Mesendoderm (in vitro differentiated cells): ENCODE measurements at regions not wholly inside any gene's neighbourhood (a gene's known extent, or its start where the extent isn't known, plus 50 kb on each side); places are given as distances from the start of the nearest gene placed in this dataset.
A peak's percentile ranks its signal among the peaks of the same experiment; 100 is the strongest.

ENCODE experiments used
- DNase-seq: peaks from one replicate; pipeline ENCODE4 v3.0.0; 2013
- H2AK5ac ChIP-seq: 2 replicates; pipeline ENCODE4 v1.6.1; 2013; ENCODE audit warnings: low read length, inconsistent platforms
- H2BK120ac ChIP-seq: 2 replicates; pipeline ENCODE4 v1.6.1; 2013; ENCODE audit warnings: low read depth, mild to moderate bottlenecking, low read length, moderate library complexity, mixed read lengths
- H2BK15ac ChIP-seq: replicated peaks from 2 replicates; pipeline ENCODE4 v1.6.1; 2013; ENCODE audit warnings: low read depth, mild to moderate bottlenecking, moderate library complexity
- H2BK5ac ChIP-seq: 2 replicates; pipeline ENCODE4 v1.6.1; 2013; ENCODE audit warnings: low read length, inconsistent platforms
- H3K18ac ChIP-seq: 2 replicates; pipeline ENCODE4 v1.6.1; 2013; ENCODE audit warnings: mild to moderate bottlenecking, low read length, mixed read lengths
- H3K23ac ChIP-seq: one replicate; pipeline ENCODE4 v1.6.1; 2013; ENCODE audit warnings: low read length
- H3K27ac ChIP-seq: 2 replicates; pipeline ENCODE4 v1.5.1; 2013; ENCODE audit warnings: low read depth, mild to moderate bottlenecking, inconsistent platforms, low read length, moderate library complexity
- H3K27me3 ChIP-seq: 2 replicates; pipeline ENCODE4 v1.6.1; 2013; ENCODE audit warnings: low read length, control low read depth, mild to moderate bottlenecking, inconsistent platforms; ENCODE audit not compliant: insufficient read depth, poor library complexity
- H3K36me3 ChIP-seq: 2 replicates; pipeline ENCODE4 v1.6.1; 2013; ENCODE audit warnings: low read length, inconsistent platforms; ENCODE audit not compliant: control insufficient read depth, insufficient read depth
- H3K4ac ChIP-seq: one replicate; pipeline ENCODE4 v1.6.1; 2013; ENCODE audit warnings: low read depth, mild to moderate bottlenecking, low read length, moderate library complexity
- H3K4me1 ChIP-seq: 2 replicates; pipeline ENCODE4 v1.6.1; 2013; ENCODE audit warnings: low read depth, low read length, inconsistent platforms; ENCODE audit not compliant: control insufficient read depth
- H3K4me2 ChIP-seq: 2 replicates; pipeline ENCODE4 v1.6.1; 2013; ENCODE audit warnings: low read length
- H3K4me3 ChIP-seq: 2 replicates; pipeline ENCODE4 v1.5.1; 2013; ENCODE audit warnings: mild to moderate bottlenecking, low read length
- H3K56ac ChIP-seq: one replicate; pipeline ENCODE4 v1.6.1; 2013; ENCODE audit warnings: low read length
- H3K79me1 ChIP-seq: 2 replicates; pipeline ENCODE4 v1.6.1; 2013; ENCODE audit warnings: low read length, inconsistent platforms
- H3K79me2 ChIP-seq: 2 replicates; pipeline ENCODE4 v1.6.1; 2013; ENCODE audit warnings: mild to moderate bottlenecking, low read length; ENCODE audit not compliant: control insufficient read depth, insufficient read depth
- H3K9ac ChIP-seq: 2 replicates; pipeline ENCODE4 v1.6.1; 2013; ENCODE audit warnings: low read length, inconsistent platforms
- H4K5ac ChIP-seq: one replicate; pipeline ENCODE4 v1.6.1; 2013; ENCODE audit warnings: low read length
- H4K8ac ChIP-seq: one replicate; pipeline ENCODE4 v1.6.1; 2013; ENCODE audit warnings: low read depth, mild to moderate bottlenecking, control low read depth, low read length, moderate library complexity
- WGBS: extraction: QIAGEN DNeasy Blood & Tissue Kit; methylation state at CpG from one replicate; pipeline ENCODE4 v1.1.7; 2013; ENCODE audit warnings: low lambda C conversion rate, missing lambda C conversion rate; ENCODE audit not compliant: insufficient coverage; ENCODE audit errors: extremely low coverage; 5-methylcytosine and 5-hydroxymethylcytosine counted together

DNA sequence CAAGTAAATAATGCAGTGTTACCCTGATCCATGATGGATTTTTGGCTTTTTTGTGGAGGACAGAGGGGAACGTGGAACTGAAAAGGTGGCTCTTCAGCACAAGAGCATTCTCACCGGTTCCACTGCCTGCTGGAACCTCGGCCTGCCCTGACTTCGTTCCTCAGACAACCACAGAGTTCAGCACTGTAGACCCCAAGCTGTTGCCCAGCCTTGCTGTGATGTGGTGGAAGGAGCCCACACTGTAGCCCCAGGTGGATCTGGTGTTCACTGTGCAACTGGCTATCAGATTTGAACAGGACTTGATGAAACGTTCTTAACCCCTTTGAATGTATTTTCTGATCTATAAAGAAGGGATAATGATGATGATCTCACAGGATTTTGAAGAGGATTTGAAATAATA is 293.5 kb downstream of the TRIB2 start:
- Histone ChIP-seq H3K4me2 (no peak overlapping the region), H2BK15ac (no peak overlapping the region), H2BK120ac (no peak overlapping the region), H3K79me2 (no peaks in the 10 kb centered on the region), H3K9ac (no peak overlapping the region), H3K27me3 (no peaks in the 10 kb centered on the region), H3K18ac (no peak overlapping the region), H3K4me1 (no peaks in the 10 kb centered on the region), H3K23ac (no peak overlapping the region), H3K79me1 (no peaks in the 10 kb centered on the region), H3K36me3 (no peaks in the 10 kb centered on the region), H3K4me3 (no peak overlapping the region), H4K5ac (no peak overlapping the region), H4K8ac (no peak overlapping the region), H2AK5ac (no peak overlapping the region), H3K27ac (no peak overlapping the region), H2BK5ac (no peak overlapping the region), H3K56ac (no peak overlapping the region), H3K4ac (no peak overlapping the region)
- no peak for DNase-seq
- no CpG with 5 or more reads among the region's 5 CpGs for WGBS

GRCh38 chr2:13014783-13015182 is 298.0 kb downstream of the TRIB2 start:
- Histone ChIP-seq H3K4me1 (no peaks in the 10 kb centered on the region), H3K56ac (no peak overlapping the region), H3K36me3 (no peaks in the 10 kb centered on the region), H2BK120ac (no peak overlapping the region), H3K4me2 (no peak overlapping the region), H3K79me2 (no peaks in the 10 kb centered on the region), H2BK5ac (no peak overlapping the region), H3K4me3 (no peak overlapping the region), H3K27ac (no peak overlapping the region), H3K18ac (no peak overlapping the region), H4K5ac (no peak overlapping the region), H3K79me1 (no peaks in the 10 kb centered on the region), H3K9ac (no peak overlapping the region), H4K8ac (peak overlapping the region; percentile 65), H3K27me3 (no peaks in the 10 kb centered on the region), H2BK15ac (no peak overlapping the region), H2AK5ac (no peak overlapping the region), H3K23ac (no peak overlapping the region), H3K4ac (no peak overlapping the region)
- no peak for DNase-seq
- no CpG with 5 or more reads among the region's 3 CpGs for WGBS

DNA sequence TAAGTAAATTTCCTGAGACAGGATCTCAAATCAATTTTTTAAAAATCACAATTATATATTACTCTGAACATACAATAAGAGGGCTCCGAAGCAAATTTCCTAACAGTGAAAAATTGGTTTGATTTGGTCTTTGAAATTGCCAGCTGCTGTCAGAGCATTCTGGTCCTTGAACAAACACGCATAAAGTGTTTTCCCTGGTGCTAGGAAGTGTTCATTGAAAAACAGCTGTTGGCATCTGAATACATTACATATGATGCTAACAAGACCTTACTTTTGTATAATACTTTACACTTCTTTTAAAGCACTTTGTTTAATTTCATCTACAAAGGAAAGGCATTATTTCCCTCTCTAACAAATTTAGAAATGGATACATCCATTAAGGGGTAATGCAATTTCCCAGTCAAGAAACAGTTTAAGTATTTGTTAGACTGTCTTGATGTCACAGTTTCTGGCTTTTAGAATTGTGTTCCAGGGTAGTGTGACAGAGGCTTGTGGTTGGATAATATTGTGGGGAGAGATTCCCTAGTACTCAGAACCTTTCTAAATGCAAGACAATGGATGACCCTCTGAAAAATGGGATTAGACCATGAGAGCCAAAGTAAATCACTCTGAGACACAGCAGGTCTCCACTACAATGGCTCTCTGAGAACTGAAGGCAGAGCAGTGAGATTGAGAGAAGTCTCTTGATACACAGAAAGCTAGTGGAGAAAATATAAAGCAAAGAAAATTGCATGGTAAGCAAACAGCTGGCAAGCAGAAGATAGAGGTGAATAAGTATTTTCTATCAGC is 299.0 kb downstream of the TRIB2 start:
- H3K4me1 ChIP-seq: no peaks in the 10 kb centered on the region
- no peak overlapping the region for H4K8ac ChIP-seq
- no peak overlapping the region for H3K4me3 ChIP-seq
- no peak overlapping the region for H3K4ac ChIP-seq
- no peaks in the 10 kb centered on the region for H3K79me1 ChIP-seq
- H3K27ac ChIP-seq: no peak overlapping the region
- H3K18ac ChIP-seq: no peak overlapping the region
- WGBS: no CpG with 5 or more reads among the region's 2 CpGs
- no peak overlapping the region for H3K23ac ChIP-seq
- no peak overlapping the region for H2AK5ac ChIP-seq
- H3K56ac ChIP-seq: no peak overlapping the region
- H2BK120ac ChIP-seq: no peak overlapping the region
- no peaks in the 10 kb centered on the region for H3K79me2 ChIP-seq
- no peaks in the 10 kb centered on the region for H3K36me3 ChIP-seq
- no peak overlapping the region for H2BK15ac ChIP-seq
- no peak overlapping the region for H3K4me2 ChIP-seq
- no peak overlapping the region for H4K5ac ChIP-seq
- no peak overlapping the region for H3K9ac ChIP-seq
- H3K27me3 ChIP-seq: no peaks in the 10 kb centered on the region
- DNase-seq: peak; percentile 53
- H2BK5ac ChIP-seq: no peak overlapping the region

GRCh38 chr2:13018490-13018889 is 301.8 kb downstream of the TRIB2 start:
- no peak for DNase-seq
- H3K79me1 ChIP-seq: no peaks in the 10 kb centered on the region

GRCh38 chr2:13019781-13020180 is 303.0 kb downstream of the TRIB2 start:
- H2BK120ac ChIP-seq: no peak overlapping the region
- no peak overlapping the region for H3K18ac ChIP-seq
- H3K79me1 ChIP-seq: no peaks in the 10 kb centered on the region
- no peak overlapping the region for H3K9ac ChIP-seq
- no peaks in the 10 kb centered on the region for H3K79me2 ChIP-seq
- H2BK5ac ChIP-seq: no peak overlapping the region
- H2AK5ac ChIP-seq: no peak overlapping the region
- H3K4me3 ChIP-seq: no peak overlapping the region
- H3K36me3 ChIP-seq: no peaks in the 10 kb centered on the region
- H4K8ac ChIP-seq: no peak overlapping the region
- H3K56ac ChIP-seq: no peak overlapping the region
- no peak overlapping the region for H2BK15ac ChIP-seq
- no peak overlapping the region for H3K27ac ChIP-seq
- H3K23ac ChIP-seq: no peak overlapping the region
- no peaks in the 10 kb centered on the region for H3K4me1 ChIP-seq
- no peak for DNase-seq
- H3K4me2 ChIP-seq: no peak overlapping the region
- no peaks in the 10 kb centered on the region for H3K27me3 ChIP-seq
- no peak overlapping the region for H4K5ac ChIP-seq
- H3K4ac ChIP-seq: no peak overlapping the region
- no CpG with 5 or more reads among the region's 3 CpGs for WGBS

More at GRCh38 chr2:13018490-13018889, 301.8 kb downstream of the TRIB2 start:
- no peak overlapping the region for H3K9ac ChIP-seq
- no peak overlapping the region for H3K4ac ChIP-seq
- H3K4me1 ChIP-seq: no peaks in the 10 kb centered on the region
- no peaks in the 10 kb centered on the region for H3K27me3 ChIP-seq
- H2AK5ac ChIP-seq: no peak overlapping the region
- H3K27ac ChIP-seq: no peak overlapping the region
- H4K5ac ChIP-seq: no peak overlapping the region
- no peak overlapping the region for H3K23ac ChIP-seq
- WGBS: no CpG with 5 or more reads among the region's 2 CpGs
- H3K56ac ChIP-seq: no peak overlapping the region
- no peak overlapping the region for H4K8ac ChIP-seq
- no peak overlapping the region for H2BK15ac ChIP-seq
- no peak overlapping the region for H2BK5ac ChIP-seq
- H3K4me3 ChIP-seq: no peak overlapping the region
- no peaks in the 10 kb centered on the region for H3K36me3 ChIP-seq
- no peak overlapping the region for H3K18ac ChIP-seq
- no peak overlapping the region for H3K4me2 ChIP-seq
- no peak overlapping the region for H2BK120ac ChIP-seq
- H3K79me2 ChIP-seq: no peaks in the 10 kb centered on the region

- no peak overlapping the region for H2AK5ac ChIP-seq
- H3K18ac ChIP-seq: no peak overlapping the region
- no peak overlapping the region for H3K56ac ChIP-seq
- no peak for DNase-seq
- no peak overlapping the region for H3K23ac ChIP-seq
- no peaks in the 10 kb centered on the region for H3K4me1 ChIP-seq
- H3K79me2 ChIP-seq: no peaks in the 10 kb centered on the region
- no CpG with 5 or more reads among the region's 3 CpGs for WGBS
- H4K8ac ChIP-seq: no peak overlapping the region
- H3K4ac ChIP-seq: peak overlapping the region; percentile 68
- no peaks in the 10 kb centered on the region for H3K79me1 ChIP-seq
- H3K4me3 ChIP-seq: no peak overlapping the region
- H3K4me2 ChIP-seq: no peak overlapping the region
- H3K9ac ChIP-seq: no peak overlapping the region
- no peak overlapping the region for H3K27ac ChIP-seq
- no peak overlapping the region for H2BK15ac ChIP-seq
- no peaks in the 10 kb centered on the region for H3K36me3 ChIP-seq
- peak overlapping the region; percentile 51 for H2BK120ac ChIP-seq
- no peak overlapping the region for H4K5ac ChIP-seq
- no peak overlapping the region for H2BK5ac ChIP-seq
- no peaks in the 10 kb centered on the region for H3K27me3 ChIP-seq
Observed at GRCh38 chr2:13020469-13020868, 303.7 kb downstream of the TRIB2 start.
